IPS DF 19.7 (cell line): ENCODE measurements at regions not wholly inside any gene's neighbourhood (a gene's known extent, or its start where the extent isn't known, plus 50 kb on each side); places are given as distances from the start of the nearest gene placed in this dataset.
"Not testable (repeated sequence)": the region's sequence is repeated elsewhere in the genome, so short reads cannot be mapped to it uniquely, and the experiment has no call there.

Experiments
- DNase-seq: peaks from one replicate; pipeline ENCODE4 v3.0.0-alpha.2; 2013; ENCODE audit warnings: low read depth, low spot score

GRCh38 chr1:157368941-157369340 lies 183.4 kb downstream of the FCRL5 start:
- DNase-seq: not testable (repeated sequence)

DNA sequence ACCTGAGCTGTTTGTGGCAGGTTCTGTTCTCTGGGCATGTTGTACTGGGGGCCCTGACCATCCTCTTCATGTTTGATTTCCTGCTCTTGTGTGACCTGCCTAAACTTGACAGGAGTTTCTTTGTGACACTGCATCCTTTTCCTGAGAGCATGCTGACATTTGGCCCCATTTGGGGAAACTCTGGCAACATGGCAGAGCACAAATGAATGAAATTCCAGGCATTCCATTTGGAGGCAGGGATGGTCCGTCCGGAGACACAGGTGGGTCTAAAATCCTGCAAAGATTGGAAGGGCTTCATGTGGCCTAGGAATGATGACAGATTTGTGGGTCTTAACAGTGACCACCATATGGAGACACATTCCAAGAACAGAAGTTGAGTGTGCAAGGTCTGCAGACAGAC lies 184.0 kb downstream of the FCRL5 start:
- DNase-seq: no peak

- no peak for DNase-seq
Measured at GRCh38 chr1:157367870-157368269, 184.4 kb downstream of the FCRL5 start.

DNA sequence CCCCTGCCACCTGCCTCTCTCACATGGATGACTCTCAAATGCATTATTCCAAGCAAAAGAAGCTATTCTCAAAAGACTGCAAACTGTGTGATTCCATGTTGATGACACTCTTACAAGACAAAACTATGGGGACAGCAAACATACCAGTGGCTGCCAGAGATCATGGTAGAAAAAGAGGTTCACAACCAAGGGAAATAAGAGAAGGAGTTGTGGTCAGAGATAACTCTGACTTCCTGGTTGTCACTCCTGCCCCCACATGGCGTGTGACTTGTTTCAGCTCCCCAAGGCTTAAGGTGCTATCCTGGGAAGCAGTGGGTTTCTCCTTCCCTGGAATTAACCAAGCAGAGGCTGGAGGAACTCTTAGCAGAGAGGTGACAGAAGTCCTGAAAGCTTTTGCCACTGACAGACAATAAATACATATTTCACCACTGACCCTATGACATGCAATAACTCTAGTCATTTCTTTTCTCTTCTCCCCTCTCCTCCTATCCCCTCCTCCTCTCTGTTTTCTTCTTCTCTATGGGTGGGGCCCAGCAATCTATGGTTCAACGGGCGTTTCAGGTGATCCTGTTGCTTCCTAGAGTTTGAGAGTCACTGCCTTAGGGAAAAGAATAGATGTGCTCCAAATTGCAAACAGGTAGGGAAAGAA lies 185.1 kb downstream of the FCRL5 start:
- DNase-seq: no peak

DNA sequence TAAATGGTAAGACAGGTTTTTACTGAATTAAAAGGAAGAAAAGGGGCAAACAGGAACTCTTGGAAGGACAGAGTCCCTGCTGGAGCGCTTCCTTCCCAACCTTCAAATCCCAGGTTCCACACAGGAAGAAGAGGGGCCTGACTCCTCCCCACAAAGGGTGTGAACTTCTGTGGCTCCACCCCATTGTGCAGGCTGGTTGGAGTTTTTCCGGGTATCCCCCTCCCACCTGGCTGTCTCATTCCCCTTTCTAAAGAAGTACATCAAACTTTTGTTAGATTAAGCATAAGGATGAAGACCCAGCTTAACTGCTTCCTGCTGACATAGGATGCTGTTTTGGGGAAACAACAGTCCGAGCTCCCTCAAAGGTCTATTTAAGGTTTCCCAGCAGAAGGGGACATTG lies 187.7 kb downstream of the FCRL5 start:
- DNase-seq: no peak

GRCh38 chr1:157363660-157364140 lies 188.6 kb downstream of the FCRL5 start:
- peak; percentile 20 for DNase-seq

- DNase-seq: no peak
Measured at GRCh38 chr1:157360023-157360390, 192.3 kb downstream of the FCRL5 start.

GRCh38 chr1:157359314-157360022 lies 192.8 kb downstream of the FCRL5 start:
- no peak for DNase-seq

GRCh38 chr1:157357111-157357510 lies 195.2 kb downstream of the FCRL5 start:
- no peak for DNase-seq

GRCh38 chr1:157356601-157357000 lies 195.7 kb downstream of the FCRL5 start:
- no peak for DNase-seq

- DNase-seq: no peak
Measured at GRCh38 chr1:157353546-157353945, 198.8 kb downstream of the FCRL5 start.

GRCh38 chr1:157352817-157353408 lies 199.4 kb downstream of the FCRL5 start:
- DNase-seq: no peak

DNA sequence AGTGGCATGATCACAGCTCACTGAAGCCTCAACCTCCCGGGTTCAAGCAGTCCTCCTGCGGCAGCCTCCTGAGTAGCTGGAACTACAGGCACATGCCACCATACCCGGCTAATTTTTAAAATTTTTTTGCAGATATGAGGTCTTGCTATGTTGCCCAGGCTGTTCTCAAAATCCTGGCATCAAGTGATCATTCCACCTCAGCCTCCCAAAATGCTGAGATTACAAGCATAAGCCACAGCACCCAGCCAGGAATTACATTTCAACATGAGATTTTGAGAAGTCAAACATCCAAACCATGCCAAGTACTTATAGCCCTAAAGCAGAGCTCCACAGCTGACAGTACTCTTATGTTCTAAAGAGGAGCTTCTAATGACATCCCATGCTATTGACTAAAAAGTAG lies 200.1 kb downstream of the FCRL5 start:
- DNase-seq: no peak

DNA sequence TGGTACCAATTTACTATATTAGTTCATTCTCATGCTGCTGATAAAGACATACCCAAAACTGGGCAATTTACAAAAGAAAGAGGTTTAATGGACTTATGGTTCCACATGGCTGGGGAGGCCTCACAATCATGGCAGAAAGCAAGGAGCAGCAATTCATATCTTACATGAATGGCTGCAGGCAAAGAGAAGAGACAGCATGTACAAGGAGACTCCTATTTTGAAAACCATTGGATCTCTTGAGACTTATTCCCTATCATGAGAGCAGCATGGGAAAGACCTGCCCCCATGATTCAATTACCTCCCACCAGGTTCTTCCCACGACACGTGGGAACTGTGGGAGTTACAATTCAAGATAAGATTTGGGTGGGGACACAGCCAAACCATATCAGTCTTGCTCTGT lies 200.5 kb downstream of the FCRL5 start:
- not testable (repeated sequence) for DNase-seq

DNA sequence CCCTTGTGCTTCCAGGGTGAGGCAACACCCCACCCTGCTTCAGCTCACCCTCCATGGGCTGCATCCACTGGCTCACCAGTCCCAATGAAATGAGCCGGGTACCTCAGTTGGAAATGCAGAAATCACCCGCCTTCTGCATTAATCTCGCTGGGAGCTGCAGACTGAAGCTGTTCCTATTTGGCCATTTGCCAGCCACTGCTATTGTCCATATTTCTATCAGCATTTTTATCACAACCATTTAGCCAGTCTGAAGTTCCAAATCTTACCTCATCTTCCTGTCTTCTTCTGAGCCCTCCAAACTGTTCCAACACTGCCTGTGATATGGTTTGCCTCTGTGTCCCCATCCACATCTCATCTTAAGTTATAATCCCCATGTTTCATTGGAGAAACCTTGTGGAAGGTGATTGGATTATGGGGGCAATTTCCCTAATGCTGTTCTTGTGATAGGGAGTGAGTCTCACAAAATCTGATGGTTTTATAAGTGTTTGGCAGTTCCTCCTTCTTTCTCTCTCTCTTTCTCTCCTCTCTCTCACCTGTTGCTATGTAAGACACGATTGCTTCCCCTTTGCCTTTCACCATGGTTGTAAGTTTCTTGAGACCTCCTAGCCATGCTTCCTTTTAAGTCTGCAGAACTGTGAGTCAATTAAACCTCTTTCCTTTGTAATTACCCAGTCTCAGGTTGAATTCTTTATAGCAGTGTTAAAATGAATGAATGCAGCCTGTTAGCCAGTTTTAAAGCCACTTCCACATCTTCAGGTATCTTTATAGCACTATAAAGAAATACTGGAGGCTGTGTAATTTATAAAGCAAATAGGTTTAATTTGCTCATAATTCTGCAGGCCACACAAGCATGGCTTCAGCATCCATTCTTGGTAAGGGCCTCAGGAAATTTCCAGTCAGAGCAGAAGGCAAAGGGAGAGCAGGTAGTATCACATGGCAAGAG lies 203.5 kb downstream of the FCRL5 start:
- DNase-seq: no peak

DNA sequence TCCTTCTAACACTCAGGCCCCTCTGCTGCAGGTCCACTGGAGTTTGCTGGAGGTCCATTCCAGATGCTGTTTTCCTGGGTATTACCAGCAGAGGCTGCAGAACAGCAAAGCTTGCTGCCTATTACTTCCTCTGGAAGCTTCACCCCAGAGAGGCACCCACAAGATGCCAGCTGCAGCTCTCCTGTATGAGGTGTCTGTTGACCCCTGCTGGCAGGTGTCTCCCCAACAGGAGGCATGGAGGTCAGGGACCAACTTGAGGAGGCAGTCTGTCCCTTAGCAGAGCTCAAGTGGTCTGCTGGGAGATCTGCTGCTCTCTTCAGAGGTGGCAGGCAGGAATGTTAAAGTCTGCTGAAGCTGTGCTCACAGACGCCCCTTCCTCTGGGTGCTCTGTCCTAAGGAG lies 204.8 kb downstream of the FCRL5 start:
- no peak for DNase-seq

DNA sequence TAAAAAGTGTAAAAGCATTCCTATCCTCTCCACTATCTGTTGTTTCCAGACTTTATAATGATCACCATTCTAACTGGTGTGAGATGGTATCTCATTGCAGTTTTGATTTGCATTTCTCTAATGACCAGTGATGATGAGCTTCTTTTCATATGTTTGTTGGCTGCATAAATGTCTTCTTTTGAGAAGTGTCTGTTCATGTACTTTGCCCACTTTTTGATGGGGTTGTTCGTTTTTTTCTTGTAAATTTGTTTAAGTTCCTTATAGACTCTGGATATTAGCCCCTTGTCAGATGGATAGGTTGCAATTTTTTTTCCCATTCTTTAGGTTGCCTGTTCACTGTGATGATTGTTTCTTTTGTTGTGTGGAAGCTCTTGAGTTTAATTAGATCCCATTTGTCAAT lies 199.6 kb upstream of the ETV3 start:
- not testable (repeated sequence) for DNase-seq

DNA sequence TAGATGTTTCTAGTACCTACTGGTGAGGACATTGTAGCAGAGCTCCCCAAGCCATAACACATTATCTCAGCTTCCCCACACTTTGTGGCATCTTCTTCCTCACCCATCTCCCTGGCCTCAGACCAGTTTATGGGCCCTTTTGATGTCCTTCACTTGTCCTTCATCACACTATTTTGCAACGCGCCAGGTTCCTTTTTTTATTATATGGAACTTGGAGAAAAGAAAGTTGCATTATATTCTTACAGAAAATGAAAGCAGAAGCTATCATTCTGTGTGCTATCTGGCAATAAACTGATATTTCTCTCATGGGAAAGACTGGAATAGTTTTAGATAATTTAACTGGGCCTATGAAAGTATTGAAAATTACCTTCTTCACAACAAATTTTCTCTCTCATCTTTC lies 196.9 kb upstream of the ETV3 start:
- no peak for DNase-seq

DNA sequence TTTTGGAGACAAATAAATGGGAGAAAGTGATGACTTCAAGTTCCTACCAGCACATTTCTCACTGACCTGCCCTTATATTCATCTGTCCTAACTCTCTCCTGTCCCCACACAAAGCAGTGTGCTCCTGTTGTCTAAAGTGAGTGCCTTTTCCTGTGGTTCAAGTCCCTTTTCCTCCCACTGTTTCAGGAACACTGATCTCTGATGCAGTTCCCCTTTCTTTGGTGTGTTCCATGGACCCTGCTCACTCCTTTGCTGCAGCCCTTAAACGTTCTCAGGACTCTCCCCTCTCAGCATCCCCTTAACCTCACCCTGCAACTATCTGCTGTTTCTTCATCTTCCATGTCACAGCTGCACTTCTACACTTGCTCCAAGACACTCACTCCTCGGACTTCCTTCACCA lies 195.8 kb upstream of the ETV3 start:
- DNase-seq: no peak

- not testable (repeated sequence) for DNase-seq
Measured at GRCh38 chr1:157330177-157330576, 192.0 kb upstream of the ETV3 start.

DNA sequence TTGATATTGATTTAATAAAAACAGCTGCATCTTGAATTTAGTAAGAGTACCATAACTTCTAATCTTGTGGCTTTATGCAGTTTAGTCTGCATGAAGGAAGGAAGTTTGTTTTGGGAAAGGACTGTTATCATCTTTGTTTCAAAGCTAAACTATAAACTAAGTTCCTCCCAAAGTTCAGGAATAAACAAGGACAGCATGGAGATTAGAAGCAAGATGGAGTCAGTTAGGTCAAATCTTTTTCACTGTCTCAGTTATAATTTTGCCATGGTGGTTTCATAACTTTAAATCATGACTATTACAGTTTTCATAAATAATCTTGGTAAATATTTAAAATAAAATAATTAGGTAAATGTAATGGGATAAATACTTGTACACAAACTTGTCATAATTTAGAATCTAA lies 189.9 kb upstream of the ETV3 start:
- DNase-seq: not testable (repeated sequence)
